ENCODE measurements at regions not wholly inside any gene's neighbourhood (a gene's known extent, or its start where the extent isn't known, plus 50 kb on each side); places are given as distances from the start of the nearest gene placed in this dataset.

DNA sequence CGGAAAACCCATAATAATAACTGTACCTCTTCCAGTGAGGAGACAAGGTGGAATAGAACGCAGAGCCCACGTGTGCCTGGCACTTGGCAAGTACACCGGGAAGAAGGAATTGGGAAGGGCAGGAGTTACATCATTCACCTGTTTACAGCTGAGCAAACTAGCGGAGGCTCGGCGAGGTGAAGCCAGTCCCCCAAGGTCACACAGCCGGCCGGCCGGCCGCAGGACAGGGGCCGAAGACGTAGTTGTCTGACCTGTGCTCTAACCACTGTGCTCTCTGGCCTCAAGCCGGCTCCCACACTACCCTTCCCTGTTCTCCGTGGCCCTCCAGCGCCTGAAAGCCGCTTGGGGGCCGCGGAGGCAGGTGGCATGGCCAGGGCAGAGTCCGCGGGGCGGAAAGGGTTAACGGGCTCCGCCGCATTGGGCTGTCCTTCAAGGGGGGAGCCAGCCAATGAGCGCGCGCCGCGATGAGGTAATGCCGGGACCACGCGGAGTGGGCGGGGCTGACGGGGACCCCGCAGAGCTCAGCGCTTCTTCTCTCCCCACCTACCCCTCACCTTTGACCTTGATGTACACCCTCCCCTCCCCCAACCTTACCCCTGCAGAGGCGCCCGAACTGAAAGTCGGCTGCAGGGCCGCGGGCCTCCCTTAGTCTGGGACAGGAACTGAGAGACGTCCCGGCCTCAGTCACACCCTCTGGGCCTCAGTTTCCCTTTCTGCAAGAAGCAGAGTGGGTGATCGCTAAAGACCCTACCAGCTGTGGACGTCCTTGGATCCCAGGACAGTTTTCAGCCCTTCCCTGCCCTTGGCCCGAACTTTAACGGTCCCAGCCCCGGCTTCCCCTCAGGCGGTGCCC is 125.1 kb downstream of the C9orf50 start:
- TF ChIP-seq CTCF (IDR thresholded peaks at IDR 0.05): no peak
- no peak for TF ChIP-seq ZFX (IDR thresholded peaks at IDR 0.05; ENCODE audit: borderline replicate concordance)

Measured in 22Rv1 (cell line).